Head of caudate nucleus (tissue), 42 donors: ENCODE measurements at regions not wholly inside any gene's neighbourhood (a gene's known extent, or its start where the extent isn't known, plus 50 kb on each side); places are given as distances from the start of the nearest gene placed in this dataset.
"Not testable (repeated sequence)": the region's sequence is repeated elsewhere in the genome, so short reads cannot be mapped to it uniquely, and the experiment has no call there.

Experiments
- DNase-seq, 42 donors: peaks; one replicate each; pipeline versions ENCODE4 v3.0.0 to v3.0.0-alpha.2; 2020 to 2021; ENCODE audit warnings: mixed read lengths in 7 of 42
- intact Hi-C: fragments of 100-400 bp; cut with DNase I; formaldehyde crosslinking; loops from one replicate; pipeline ENCODE4 v1.15.0; 2022

GRCh38 chr3:127043731-127044510, 61.0 kb downstream of the PLXNA1 start:
- DNase-seq = peak in 1 of 42 donors; percentile 0
- intact Hi-C loops = no loop called here

GRCh38 chr3:127044996-127045395, 62.1 kb downstream of the PLXNA1 start:
- peak in 2 of 42 donors; percentile 3 to 10 for DNase-seq
- intact Hi-C loops = no loop called here

- DNase-seq = no peak
- intact Hi-C loops = no loop called here
These were observed 62.6 kb downstream of the PLXNA1 start for GRCh38 chr3:127045435-127046045.

- peak in 2 of 42 donors; percentile 1 to 3 for DNase-seq
- intact Hi-C loops = not testable (repeated sequence)
These were observed 63.8 kb downstream of the PLXNA1 start for GRCh38 chr3:127046690-127047089.

- intact Hi-C loops = no loop called here
- peak in 1 of 42 donors; percentile 2 for DNase-seq
These were observed 66.5 kb downstream of the PLXNA1 start for GRCh38 chr3:127049393-127049792.

GRCh38 chr3:127050733-127051132, 67.8 kb downstream of the PLXNA1 start:
- peak in 3 of 42 donors; percentile 2 to 7 (median 5) for DNase-seq
- intact Hi-C loops = no loop called here

GRCh38 chr3:127052121-127052561, 69.2 kb downstream of the PLXNA1 start:
- peak in 5 of 42 donors; percentile 7 to 26 (median 20) for DNase-seq
- intact Hi-C loops = no loop called here

- intact Hi-C loops = no loop called here
- DNase-seq = peak in 2 of 42 donors; percentile 0 to 10
These were observed 70.1 kb downstream of the PLXNA1 start for GRCh38 chr3:127053026-127053425.

- peak in 2 of 42 donors; percentile 1 to 6 for DNase-seq
- intact Hi-C loops = no loop called here
These were observed 70.5 kb downstream of the PLXNA1 start for GRCh38 chr3:127053450-127053849.

- intact Hi-C loops = no loop called here
These were observed 71.1 kb downstream of the PLXNA1 start for GRCh38 chr3:127053979-127054378.

GRCh38 chr3:127056281-127056680, 73.4 kb downstream of the PLXNA1 start:
- DNase-seq = peak in 1 of 42 donors; percentile 10
- intact Hi-C loops = no loop called here

More at GRCh38 chr3:127053979-127054378, 71.1 kb downstream of the PLXNA1 start:
- peak in 1 of 42 donors; percentile 4 for DNase-seq

GRCh38 chr3:127056976-127057375, 74.1 kb downstream of the PLXNA1 start:
- intact Hi-C loops = no loop called here
- peak in 1 of 42 donors; percentile 1 for DNase-seq

GRCh38 chr3:127059072-127059471, 76.2 kb downstream of the PLXNA1 start:
- no peak for DNase-seq
- intact Hi-C loops = no loop called here

GRCh38 chr3:127061641-127062040, 78.7 kb downstream of the PLXNA1 start:
- no peak for DNase-seq
- intact Hi-C loops = no loop called here

GRCh38 chr3:127062926-127063325, 80.0 kb downstream of the PLXNA1 start:
- no peak for DNase-seq
- intact Hi-C loops = no loop called here

GRCh38 chr3:127063916-127064315, 81.0 kb downstream of the PLXNA1 start:
- DNase-seq = no peak
- intact Hi-C loops = no loop called here

GRCh38 chr3:127064391-127065137, 81.6 kb downstream of the PLXNA1 start:
- no peak for DNase-seq
- intact Hi-C loops = no loop called here

- intact Hi-C loops = no loop called here
- no peak for DNase-seq
These were observed 82.2 kb downstream of the PLXNA1 start for GRCh38 chr3:127065138-127065427.

GRCh38 chr3:127065561-127066290, 82.8 kb downstream of the PLXNA1 start:
- intact Hi-C loops = no loop called here
- peak in 2 of 42 donors; percentile 20 to 31 for DNase-seq
